HCT116 (cell line): ENCODE measurements at regions not wholly inside any gene's neighbourhood (a gene's known extent, or its start where the extent isn't known, plus 50 kb on each side); places are given as distances from the start of the nearest gene placed in this dataset.

Experiments used
- ATAC-seq: fragments of 200-7000 bp; cut with Tn5 transposase; 2 replicates; pipeline ENCODE4 v1.9.1; 2020; ENCODE audit warnings: mild to moderate bottlenecking, moderate library complexity
- BruUV-seq: library from RNA; stranded (reverse); fragments of 400-500 nt; replicated peaks from 2 replicates; lab custom pipeline; 2021; lab: Mats Ljungman, UMichigan
- CTCF ChIA-PET: fragments of 300-600 bp; sonication (Branson Sonifier 250); formaldehyde crosslinking; loops from one replicate; lab custom pipeline; 2021; ENCODE audit warnings: antibody characterized with exemption; lab: Charles Lee
- POLR2A ChIA-PET: fragments of 300-600, 350-600 bp; sonication (Branson Sonifier 250); formaldehyde crosslinking; loops from one replicate; lab custom pipeline; 2021; ENCODE audit warnings: antibody characterized with exemption; lab: Charles Lee
- RAD21 ChIA-PET, 2 experiments: fragments of 300-600 bp; sonication (Branson Sonifier 250); formaldehyde crosslinking; loops; one replicate each; lab custom pipeline; 2023; ENCODE audit warnings: low total read pairs in 2 of 2; ENCODE audit not compliant: uncharacterized antibody in 2 of 2, unreplicated experiment in 2 of 2, low non-redundant PET in 1 of 2; lab: Charles Lee
- DNase-seq: peaks from one replicate; pipeline ENCODE4 v3.0.0-alpha.2; 2010; ENCODE audit warnings: low read depth, low spot score
- H2AFZ ChIP-seq: fragments of 200-600 bp; shearing (Covaris generic), sonication (generic); 2 replicates; pipeline ENCODE4 v1.6.1; 2017; ENCODE audit warnings: low read depth, mixed run types, mixed read lengths, antibody characterized with exemption, low read length; ENCODE audit not compliant: poor library complexity, severe bottlenecking
- H3K27ac ChIP-seq: 2 replicates; pipeline ENCODE4 v1.5.1; 2012; ENCODE audit warnings: low read depth, low read length
- H3K27me3 ChIP-seq: fragments of 200-600 bp; sonication (generic); 2 replicates; pipeline ENCODE4 v1.6.1; 2016; ENCODE audit warnings: mixed run types, low read length, mixed read lengths; ENCODE audit not compliant: insufficient read depth
- H3K36me3 ChIP-seq, 2 experiments: fragments of 200-500 bp in 1 of 2; fragments of 200-600 bp in 1 of 2; sonication (Bioruptor generic) in 1 of 2; sonication (generic) in 1 of 2; 2 replicates each; pipeline versions ENCODE4 v1.5.1 to v1.6.1; 2014 to 2016; ENCODE audit warnings: low read length in 2 of 2, inconsistent platforms in 1 of 2, mixed read lengths in 1 of 2, mixed run types in 1 of 2; ENCODE audit not compliant: insufficient read depth in 2 of 2, control insufficient read depth in 1 of 2
- H3K4me1 ChIP-seq, 2 experiments: fragments of 200-600 bp in 1 of 2; sonication (generic) in 1 of 2; 2 replicates each; pipeline versions ENCODE4 v1.5.1 to v1.6.1; 2012 to 2017; ENCODE audit warnings: low read length in 2 of 2, inconsistent platforms in 1 of 2, mild to moderate bottlenecking in 1 of 2, mixed read lengths in 1 of 2, mixed run types in 1 of 2, moderate library complexity in 1 of 2; ENCODE audit not compliant: insufficient read depth in 2 of 2, control insufficient read depth in 1 of 2
- H3K4me2 ChIP-seq: fragments of 200-600 bp; sonication (generic); 2 replicates; pipeline ENCODE4 v1.6.1; 2017; ENCODE audit warnings: mixed run types, low read length, mixed read lengths
- H3K4me3 ChIP-seq, 2 experiments: fragments of 200-600 bp in 1 of 2; sonication (generic) in 1 of 2; replicated peaks in 1 of 2; 2 replicates each; pipeline ENCODE4 v1.5.1; 2011 to 2016; ENCODE audit warnings: low read length in 2 of 2, control low read depth in 1 of 2, low read depth in 1 of 2, mild to moderate bottlenecking in 1 of 2, mixed read lengths in 1 of 2, mixed run types in 1 of 2
- H3K79me2 ChIP-seq: fragments of 200-600 bp; sonication (generic); 2 replicates; pipeline ENCODE4 v1.6.1; 2017; ENCODE audit warnings: mild to moderate bottlenecking, mixed run types, low read length, moderate library complexity, mixed read lengths; ENCODE audit not compliant: insufficient read depth
- H3K9ac ChIP-seq: fragments of 200-600 bp; sonication (generic); 2 replicates; pipeline ENCODE4 v1.6.1; 2016; ENCODE audit warnings: low read length, mixed read lengths
- H3K9me2 ChIP-seq: fragments of 200-600 bp; sonication (generic), shearing (Covaris generic); 2 replicates; pipeline ENCODE4 v1.6.1; 2017; ENCODE audit warnings: mixed run types, mild to moderate bottlenecking, moderate library complexity; ENCODE audit not compliant: insufficient read depth
- H3K9me3 ChIP-seq, 2 experiments: fragments of 200-500 bp in 1 of 2; fragments of 200-600 bp in 1 of 2; sonication (Bioruptor generic) in 1 of 2; sonication (generic) in 1 of 2; 2 replicates each; pipeline ENCODE4 v1.6.1; 2014 to 2017; ENCODE audit warnings: low read length in 2 of 2, mixed read lengths in 2 of 2, inconsistent platforms in 1 of 2, low read depth in 1 of 2, mild to moderate bottlenecking in 1 of 2, mixed run types in 1 of 2, moderate library complexity in 1 of 2; ENCODE audit not compliant: control insufficient read depth in 1 of 2, insufficient read depth in 1 of 2
- H4K20me1 ChIP-seq: fragments of 200-600 bp; sonication (generic), shearing (Covaris generic); 2 replicates; pipeline ENCODE4 v1.6.1; 2017; ENCODE audit warnings: mixed run types, mild to moderate bottlenecking, moderate library complexity; ENCODE audit not compliant: insufficient read depth
- CBX3 ChIP-seq: IDR thresholded peaks from 2 replicates; pipeline ENCODE4 v1.6.1; 2012; ENCODE audit warnings: low read depth
- CEBPB ChIP-seq: IDR thresholded peaks from 2 replicates; pipeline ENCODE4 v1.6.1; 2012; ENCODE audit warnings: low read depth
- EGR1 ChIP-seq: IDR thresholded peaks from 2 replicates; pipeline ENCODE4 v1.6.1; 2012; ENCODE audit warnings: low read depth
- ELF1 ChIP-seq: IDR thresholded peaks from 2 replicates; pipeline ENCODE4 v1.6.1; 2012; ENCODE audit warnings: low read depth, borderline replicate concordance
- EZH2 ChIP-seq: fragments of 200-600 bp; sonication (generic); IDR thresholded peaks from 2 replicates; pipeline ENCODE4 v1.6.1; 2017; ENCODE audit warnings: antibody characterized with exemption, mixed run types
- JUND ChIP-seq: IDR thresholded peaks from 2 replicates; pipeline ENCODE4 v1.6.1; 2012
- SIN3A ChIP-seq: IDR thresholded peaks from 2 replicates; pipeline ENCODE4 v1.6.1; 2012; ENCODE audit warnings: low read depth
- YY1 ChIP-seq: IDR thresholded peaks from 2 replicates; pipeline ENCODE4 v1.6.1; 2011; ENCODE audit warnings: low read length, low read depth, moderate library complexity, mild to moderate bottlenecking; ENCODE audit not compliant: insufficient replicate concordance; ENCODE audit errors: extremely low read depth
- ZFX ChIP-seq: fragments of 450-650 bp; IDR thresholded peaks from 2 replicates; pipeline ENCODE4 v1.6.1; 2017
- ZNF274 ChIP-seq: fragments of 200-500 bp; sonication (Bioruptor generic); IDR thresholded peaks from 2 replicates; pipeline ENCODE4 v1.6.1; 2014; ENCODE audit warnings: mild to moderate bottlenecking, low read depth, low read length, inconsistent platforms
- intact Hi-C: fragments of 100-400 bp; cut with micrococcal nuclease; formaldehyde crosslinking; loops from 2 replicates; pipeline ENCODE4 v1.10.0; 2022
- TF ChIP-seq, protein P1 (sequence below): IDR thresholded peaks from 2 replicates; pipeline ENCODE4 v1.6.1; 2012
- TF ChIP-seq, protein P2 (sequence below): IDR thresholded peaks from 2 replicates; pipeline ENCODE4 v1.6.1; 2011; ENCODE audit warnings: mild to moderate bottlenecking, low read length, moderate library complexity; ENCODE audit not compliant: insufficient replicate concordance; ENCODE audit errors: extremely low read depth
- TF ChIP-seq, protein P3 (sequence below): IDR thresholded peaks from 2 replicates; pipeline ENCODE4 v1.6.1; 2012
- TF ChIP-seq, protein P4 (sequence below), 3 experiments: fragments of 200-600 bp in 1 of 3; sonication (generic) in 1 of 3; IDR thresholded peaks in 2 of 3; conservative IDR thresholded peaks in 1 of 3; 2 replicates each; pipeline ENCODE4 v1.5.1; 2012 to 2017; ENCODE audit warnings: low read depth in 2 of 3, low read length in 2 of 3, antibody characterized with exemption in 1 of 3, borderline replicate concordance in 1 of 3, control low read depth in 1 of 3, mild to moderate bottlenecking in 1 of 3, mixed read lengths in 1 of 3, mixed run types in 1 of 3, moderate library complexity in 1 of 3; ENCODE audit not compliant: insufficient read depth in 1 of 3

DNA sequence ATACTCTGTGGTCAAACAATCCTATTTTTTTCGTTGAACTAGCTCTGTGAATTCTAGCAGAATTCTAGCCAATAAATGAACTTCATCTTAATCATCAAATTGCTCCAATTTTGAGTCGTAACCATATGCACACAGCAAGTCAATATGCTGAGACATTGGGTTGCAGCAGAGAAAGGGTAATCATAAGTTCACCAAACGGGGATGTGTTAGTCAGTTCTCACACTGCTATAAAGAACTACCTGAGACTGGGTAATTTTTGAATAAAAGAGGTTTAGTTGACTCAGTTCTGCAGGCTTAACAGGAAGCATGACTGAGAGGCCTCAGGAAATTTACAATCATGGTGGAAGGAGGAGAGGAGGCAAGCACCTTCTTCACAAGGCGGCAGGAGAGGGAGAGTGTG, 67.7 kb upstream of the ABCC4 start:
- no peak overlapping the region for H3K4me2 ChIP-seq
- H3K4me3 ChIP-seq: no peak overlapping the region
- no peak overlapping the region for H3K9ac ChIP-seq
- CTCF ChIA-PET: no interaction called here
- TF ChIP-seq CBX3 (no peak), ZNF274 (no peak), ELF1 (no peak), ZFX (no peak), EGR1 (no peak), JUND (no peak), CEBPB (no peak), SIN3A (no peak), YY1 (no peak), EZH2 (no peak)
- TF ChIP-seq, protein P1, sequence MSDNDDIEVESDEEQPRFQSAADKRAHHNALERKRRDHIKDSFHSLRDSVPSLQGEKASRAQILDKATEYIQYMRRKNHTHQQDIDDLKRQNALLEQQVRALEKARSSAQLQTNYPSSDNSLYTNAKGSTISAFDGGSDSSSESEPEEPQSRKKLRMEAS: no peak
- TF ChIP-seq, protein P2, sequence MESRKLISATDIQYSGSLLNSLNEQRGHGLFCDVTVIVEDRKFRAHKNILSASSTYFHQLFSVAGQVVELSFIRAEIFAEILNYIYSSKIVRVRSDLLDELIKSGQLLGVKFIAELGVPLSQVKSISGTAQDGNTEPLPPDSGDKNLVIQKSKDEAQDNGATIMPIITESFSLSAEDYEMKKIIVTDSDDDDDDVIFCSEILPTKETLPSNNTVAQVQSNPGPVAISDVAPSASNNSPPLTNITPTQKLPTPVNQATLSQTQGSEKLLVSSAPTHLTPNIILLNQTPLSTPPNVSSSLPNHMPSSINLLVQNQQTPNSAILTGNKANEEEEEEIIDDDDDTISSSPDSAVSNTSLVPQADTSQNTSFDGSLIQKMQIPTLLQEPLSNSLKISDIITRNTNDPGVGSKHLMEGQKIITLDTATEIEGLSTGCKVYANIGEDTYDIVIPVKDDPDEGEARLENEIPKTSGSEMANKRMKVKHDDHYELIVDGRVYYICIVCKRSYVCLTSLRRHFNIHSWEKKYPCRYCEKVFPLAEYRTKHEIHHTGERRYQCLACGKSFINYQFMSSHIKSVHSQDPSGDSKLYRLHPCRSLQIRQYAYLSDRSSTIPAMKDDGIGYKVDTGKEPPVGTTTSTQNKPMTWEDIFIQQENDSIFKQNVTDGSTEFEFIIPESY: no peak
- TF ChIP-seq, protein P3, sequence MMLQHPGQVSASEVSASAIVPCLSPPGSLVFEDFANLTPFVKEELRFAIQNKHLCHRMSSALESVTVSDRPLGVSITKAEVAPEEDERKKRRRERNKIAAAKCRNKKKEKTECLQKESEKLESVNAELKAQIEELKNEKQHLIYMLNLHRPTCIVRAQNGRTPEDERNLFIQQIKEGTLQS: no peak
- TF ChIP-seq, protein P4, sequence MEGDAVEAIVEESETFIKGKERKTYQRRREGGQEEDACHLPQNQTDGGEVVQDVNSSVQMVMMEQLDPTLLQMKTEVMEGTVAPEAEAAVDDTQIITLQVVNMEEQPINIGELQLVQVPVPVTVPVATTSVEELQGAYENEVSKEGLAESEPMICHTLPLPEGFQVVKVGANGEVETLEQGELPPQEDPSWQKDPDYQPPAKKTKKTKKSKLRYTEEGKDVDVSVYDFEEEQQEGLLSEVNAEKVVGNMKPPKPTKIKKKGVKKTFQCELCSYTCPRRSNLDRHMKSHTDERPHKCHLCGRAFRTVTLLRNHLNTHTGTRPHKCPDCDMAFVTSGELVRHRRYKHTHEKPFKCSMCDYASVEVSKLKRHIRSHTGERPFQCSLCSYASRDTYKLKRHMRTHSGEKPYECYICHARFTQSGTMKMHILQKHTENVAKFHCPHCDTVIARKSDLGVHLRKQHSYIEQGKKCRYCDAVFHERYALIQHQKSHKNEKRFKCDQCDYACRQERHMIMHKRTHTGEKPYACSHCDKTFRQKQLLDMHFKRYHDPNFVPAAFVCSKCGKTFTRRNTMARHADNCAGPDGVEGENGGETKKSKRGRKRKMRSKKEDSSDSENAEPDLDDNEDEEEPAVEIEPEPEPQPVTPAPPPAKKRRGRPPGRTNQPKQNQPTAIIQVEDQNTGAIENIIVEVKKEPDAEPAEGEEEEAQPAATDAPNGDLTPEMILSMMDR (IDR thresholded peaks at IDR 0.05 in 2 of 3, conservative IDR thresholded peaks at IDR 0.05 in 1 of 3; ENCODE audit: borderline replicate concordance in 1 of 3, insufficient read depth in 1 of 3, low read depth in 2 of 3, low read length in 2 of 3): no peak
- TF ChIP-seq, all 23 proteins: peak for 0
- no peak overlapping the region for H2AFZ ChIP-seq
- H3K4me1 ChIP-seq: peaks cover 0 to 8% of the 10 kb centered on the region in 2 experiments; a peak in 2 of 4 replicates
- no peaks in the 10 kb centered on the region for H3K9me3 ChIP-seq
- intact Hi-C loops: no loop called here
- no peaks in the 10 kb centered on the region for H3K36me3 ChIP-seq
- H3K9me2 ChIP-seq: no peaks in the 10 kb centered on the region
- ChIA-PET RAD21 (no interaction called here), POLR2A (no interaction called here)
- no TSS peak for BruUV-seq
- H3K27me3 ChIP-seq: no peaks in the 10 kb centered on the region
- no peak overlapping the region for H3K27ac ChIP-seq
- no peaks in the 10 kb centered on the region for H3K79me2 ChIP-seq
- ATAC-seq: no peak
- no peaks in the 10 kb centered on the region for H4K20me1 ChIP-seq
- no peak for DNase-seq
